ENCODE measurements at regions not wholly inside any gene's neighbourhood (a gene's known extent, or its start where the extent isn't known, plus 50 kb on each side); places are given as distances from the start of the nearest gene placed in this dataset.

- Histone ChIP-seq H3K27me3 (ENCODE audit: control insufficient read depth, insufficient read depth, low read length) (no peaks in the 10 kb centered on the region), H3K4me3 (ENCODE audit: low read depth, low read length) (no peak overlapping the region), H3K36me3 (ENCODE audit: control insufficient read depth, insufficient read depth, low read length) (no peaks in the 10 kb centered on the region)
- DNase-seq (ENCODE audit: low read depth) (no peak), FAIRE-seq (no peak)
- TF ChIP-seq CTCF (IDR thresholded peaks at IDR 0.05; ENCODE audit: insufficient read depth, low read length, severe bottlenecking): no peak
Measured at GRCh38 chr13:63873936-63874335, 2458.3 kb upstream of the PCDH20 start.

DNA sequence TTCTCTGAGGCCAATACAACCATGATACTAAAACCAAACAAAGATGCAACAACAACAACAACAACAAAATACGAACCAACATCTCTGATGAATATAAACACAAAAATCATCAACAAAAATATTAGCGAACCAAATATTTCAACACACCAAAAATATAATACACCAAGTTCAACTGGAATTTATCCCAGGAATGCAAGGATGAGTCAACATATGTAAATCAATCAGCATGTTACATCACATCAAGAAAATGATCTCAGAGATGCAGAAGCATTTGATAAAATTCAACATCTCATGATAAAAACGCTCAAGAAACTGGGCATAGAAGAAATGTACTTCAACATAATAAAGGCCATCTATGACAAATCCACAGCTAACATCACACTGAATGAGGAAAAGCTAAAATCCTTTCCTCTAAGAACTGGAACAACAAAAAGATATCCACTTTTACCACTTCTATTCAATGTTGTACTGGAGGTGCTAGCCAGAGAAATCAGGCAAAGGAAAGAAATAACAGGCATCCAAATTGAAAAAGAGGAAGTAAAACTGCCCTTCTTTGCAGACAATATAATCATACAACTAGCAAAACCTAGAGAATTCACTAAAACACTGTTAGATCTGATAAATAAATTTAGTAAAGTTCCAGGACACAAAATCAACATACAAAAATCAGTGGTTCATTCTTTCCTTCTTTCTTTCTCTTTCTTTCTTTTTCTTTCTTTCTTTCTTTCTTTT, 2448.7 kb upstream of the PCDH20 start:
- TF ChIP-seq CTCF (IDR thresholded peaks at IDR 0.05; ENCODE audit: insufficient read depth, low read length, severe bottlenecking): no peak
- DNase-seq (ENCODE audit: low read depth) (peak; percentile 3), FAIRE-seq (no peak)
- Histone ChIP-seq H3K27me3 (ENCODE audit: control insufficient read depth, insufficient read depth, low read length) (no peaks in the 10 kb centered on the region), H3K36me3 (ENCODE audit: control insufficient read depth, insufficient read depth, low read length) (no peaks in the 10 kb centered on the region), H3K4me3 (ENCODE audit: low read depth, low read length) (no peak overlapping the region)

DNA sequence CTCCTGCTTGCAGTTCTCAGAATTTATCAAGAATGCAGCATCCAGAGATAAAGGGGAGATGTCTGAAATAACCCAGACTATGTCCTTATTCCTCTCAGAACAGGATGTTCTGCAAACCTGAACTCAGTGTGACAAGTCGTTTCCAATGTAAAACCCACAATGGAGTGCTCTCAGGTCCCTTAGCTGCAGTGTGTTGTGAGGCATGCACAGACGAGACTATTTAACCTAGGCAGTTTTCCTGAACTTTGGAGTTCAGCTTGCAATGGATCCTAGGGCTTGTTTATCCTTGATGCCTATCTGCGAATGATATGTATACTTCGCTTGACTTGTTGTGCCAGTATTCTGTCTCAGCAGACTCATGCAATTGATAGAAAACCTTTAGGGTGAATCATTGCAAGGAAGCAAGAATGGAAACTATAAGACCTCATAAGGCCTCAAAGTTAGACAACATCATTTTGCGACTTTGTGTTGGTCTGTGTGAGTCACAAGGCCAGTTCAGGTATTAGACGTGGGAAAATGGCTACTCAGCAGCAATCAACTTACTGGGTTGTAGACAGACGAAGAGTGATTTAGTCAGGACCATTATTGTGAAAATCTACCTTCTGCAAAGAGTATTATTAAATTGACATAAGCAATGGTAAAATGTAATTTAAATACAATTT, 2439.9 kb upstream of the PCDH20 start:
- Histone ChIP-seq H3K27me3 (ENCODE audit: control insufficient read depth, insufficient read depth, low read length) (no peaks in the 10 kb centered on the region), H3K4me3 (ENCODE audit: low read depth, low read length) (no peak overlapping the region), H3K36me3 (ENCODE audit: control insufficient read depth, insufficient read depth, low read length) (no peaks in the 10 kb centered on the region)
- TF ChIP-seq CTCF (IDR thresholded peaks at IDR 0.05; ENCODE audit: insufficient read depth, low read length, severe bottlenecking): no peak
- peak; percentile 62 for FAIRE-seq
- no peak for DNase-seq (ENCODE audit: low read depth)

DNA sequence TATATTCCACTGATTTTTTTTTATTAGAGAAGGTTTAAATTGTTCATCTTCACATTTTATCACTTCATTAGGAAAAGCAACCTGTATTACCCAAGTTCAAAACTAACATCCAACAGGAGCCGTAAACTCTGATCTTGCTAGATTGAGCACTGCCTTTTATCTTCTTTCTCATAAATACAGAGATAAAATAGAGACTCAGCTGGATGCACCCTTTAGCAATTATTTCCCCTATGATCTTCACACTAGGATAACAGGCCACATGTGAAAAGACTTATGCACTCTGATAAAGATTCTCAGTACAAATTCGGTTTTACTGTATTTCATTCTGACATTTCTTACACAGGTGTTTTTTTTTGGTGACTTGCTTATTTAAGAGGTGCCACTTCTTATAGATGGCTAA, 2438.2 kb upstream of the PCDH20 start:
- no peak for FAIRE-seq

GRCh38 chr13:63851526-63851925, 2435.9 kb upstream of the PCDH20 start:
- FAIRE-seq: no peak
- TF ChIP-seq CTCF (IDR thresholded peaks at IDR 0.05; ENCODE audit: insufficient read depth, low read length, severe bottlenecking): no peak

More for the DNA sequence above, 2438.2 kb upstream of the PCDH20 start:
- H3K27me3 ChIP-seq (ENCODE audit: control insufficient read depth, insufficient read depth, low read length): no peaks in the 10 kb centered on the region
- no peak for TF ChIP-seq CTCF (IDR thresholded peaks at IDR 0.05; ENCODE audit: insufficient read depth, low read length, severe bottlenecking)
- H3K4me3 ChIP-seq (ENCODE audit: low read depth, low read length): no peak overlapping the region
- H3K36me3 ChIP-seq (ENCODE audit: control insufficient read depth, insufficient read depth, low read length): no peaks in the 10 kb centered on the region
- DNase-seq (ENCODE audit: low read depth): no peak

More at GRCh38 chr13:63851526-63851925, 2435.9 kb upstream of the PCDH20 start:
- no peak for DNase-seq (ENCODE audit: low read depth)
- Histone ChIP-seq H3K4me3 (ENCODE audit: low read depth, low read length) (no peak overlapping the region), H3K36me3 (ENCODE audit: control insufficient read depth, insufficient read depth, low read length) (no peaks in the 10 kb centered on the region), H3K27me3 (ENCODE audit: control insufficient read depth, insufficient read depth, low read length) (no peaks in the 10 kb centered on the region)
